Astrocyte (in vitro differentiated cells and primary cell): ENCODE measurements at regions not wholly inside any gene's neighbourhood (a gene's known extent, or its start where the extent isn't known, plus 50 kb on each side); places are given as distances from the start of the nearest gene placed in this dataset.

ENCODE experiments used
- CTCF ChIP-seq: IDR thresholded peaks from 2 replicates; pipeline ENCODE4 v1.5.1; 2011; ENCODE audit warnings: low read depth, mild to moderate bottlenecking, inconsistent platforms, low read length, moderate library complexity; ENCODE audit not compliant: insufficient read depth
- EZH2 ChIP-seq: IDR thresholded peaks from 2 replicates; pipeline ENCODE4 v1.6.1; 2012; ENCODE audit warnings: mild to moderate bottlenecking, low read length, inconsistent platforms; ENCODE audit not compliant: insufficient read depth

- no peak for TF ChIP-seq CTCF
- TF ChIP-seq EZH2 = no peak
These were observed 273.4 kb downstream of the BMP4 start for GRCh38 chr14:53683229-53683628.
